Activated T-helper 2 cell treated with anti-CD3 and anti-CD28 coated beads, Interferon-gamma antibody, Interleukin-2, Interleukin-4, amounts not matched to agents 10 μg/mL and 5 μg/mL and 100 μg/mL, durations not matched to agents 14 hours and 24 hours and 36 hours (primary cell): ENCODE measurements at regions not wholly inside any gene's neighbourhood (a gene's known extent, or its start where the extent isn't known, plus 50 kb on each side); places are given as distances from the start of the nearest gene placed in this dataset.

Experiments used
- DNase-seq: peaks from one replicate; pipeline ENCODE4 v3.0.0; 2021; ENCODE audit warnings: low spot score
- H3K27ac Mint-ChIP-seq: one replicate; pipeline ENCODE4 v1.8.0; 2021; ENCODE audit warnings: mixed read lengths
- H3K27me3 Mint-ChIP-seq: one replicate; pipeline ENCODE4 v1.8.0; 2021; ENCODE audit warnings: low read depth, mixed read lengths
- H3K36me3 Mint-ChIP-seq: one replicate; pipeline ENCODE4 v1.8.0; 2021; ENCODE audit warnings: low read depth, mixed read lengths
- H3K4me1 Mint-ChIP-seq: one replicate; pipeline ENCODE4 v1.8.0; 2021; ENCODE audit warnings: low read depth, mixed read lengths
- H3K4me3 Mint-ChIP-seq: one replicate; pipeline ENCODE4 v1.8.0; 2021; ENCODE audit warnings: low read depth, mild to moderate bottlenecking, moderate library complexity, mixed read lengths
- H3K9me3 Mint-ChIP-seq: one replicate; pipeline ENCODE4 v1.8.0; 2021; ENCODE audit warnings: mixed read lengths
- intact Hi-C: fragments of 100-400 bp; cut with micrococcal nuclease; formaldehyde crosslinking; loops from one replicate; pipeline ENCODE4 v1.15.1; 2023

- intact Hi-C loops = no loop called here
- Mint-ChIP-seq H3K9me3 (peaks cover 7% of the 10 kb centered on the region), H3K36me3 (no peaks in the 10 kb centered on the region), H3K27me3 (no peaks in the 10 kb centered on the region), H3K27ac (no peak overlapping the region), H3K4me3 (no peak overlapping the region), H3K4me1 (no peaks in the 10 kb centered on the region)
- no peak for DNase-seq
Observed at GRCh38 chr1:68551459-68551858, 54.6 kb upstream of the DEPDC1 start.

- intact Hi-C loops = no loop called here
- H3K27me3 Mint-ChIP-seq = no peaks in the 10 kb centered on the region
- no peak for DNase-seq
- H3K4me3 Mint-ChIP-seq = no peak overlapping the region
- H3K27ac Mint-ChIP-seq = no peak overlapping the region
- H3K4me1 Mint-ChIP-seq = no peaks in the 10 kb centered on the region
- peaks cover 2% of the 10 kb centered on the region for H3K9me3 Mint-ChIP-seq
- H3K36me3 Mint-ChIP-seq = no peaks in the 10 kb centered on the region
Observed at GRCh38 chr1:68558321-68559026, 61.6 kb upstream of the DEPDC1 start.

GRCh38 chr1:68565923-68566322, 69.0 kb upstream of the DEPDC1 start:
- Mint-ChIP-seq H3K4me3 (no peak overlapping the region), H3K27me3 (no peaks in the 10 kb centered on the region), H3K36me3 (no peaks in the 10 kb centered on the region), H3K9me3 (no peaks in the 10 kb centered on the region), H3K4me1 (no peaks in the 10 kb centered on the region), H3K27ac (no peak overlapping the region)
- no peak for DNase-seq
- intact Hi-C loops = no loop called here

- no peak for DNase-seq
- intact Hi-C loops = no loop called here
- no peaks in the 10 kb centered on the region for H3K9me3 Mint-ChIP-seq
- H3K4me3 Mint-ChIP-seq = no peak overlapping the region
- no peaks in the 10 kb centered on the region for H3K27me3 Mint-ChIP-seq
- H3K4me1 Mint-ChIP-seq = no peaks in the 10 kb centered on the region
- H3K36me3 Mint-ChIP-seq = no peaks in the 10 kb centered on the region
- H3K27ac Mint-ChIP-seq = no peak overlapping the region
Observed at GRCh38 chr1:68570871-68571270, 74.0 kb upstream of the DEPDC1 start.

- H3K9me3 Mint-ChIP-seq = no peaks in the 10 kb centered on the region
- H3K27ac Mint-ChIP-seq = no peak overlapping the region
- no peak for DNase-seq
- H3K4me1 Mint-ChIP-seq = no peaks in the 10 kb centered on the region
- no peaks in the 10 kb centered on the region for H3K36me3 Mint-ChIP-seq
- H3K27me3 Mint-ChIP-seq = no peaks in the 10 kb centered on the region
- intact Hi-C loops = no loop called here
- H3K4me3 Mint-ChIP-seq = no peak overlapping the region
Observed at GRCh38 chr1:68571454-68572235, 74.8 kb upstream of the DEPDC1 start.

- Mint-ChIP-seq H3K4me1 (no peaks in the 10 kb centered on the region), H3K27me3 (no peaks in the 10 kb centered on the region), H3K9me3 (peaks cover 15% of the 10 kb centered on the region), H3K27ac (no peak overlapping the region), H3K36me3 (no peaks in the 10 kb centered on the region), H3K4me3 (no peak overlapping the region)
- DNase-seq = no peak
- intact Hi-C loops = no loop called here
Observed at GRCh38 chr1:68585351-68585750, 88.5 kb upstream of the DEPDC1 start.

- Mint-ChIP-seq H3K27me3 (no peaks in the 10 kb centered on the region), H3K36me3 (no peaks in the 10 kb centered on the region), H3K4me1 (no peaks in the 10 kb centered on the region), H3K9me3 (peaks cover 15% of the 10 kb centered on the region), H3K27ac (no peak overlapping the region), H3K4me3 (no peak overlapping the region)
- no peak for DNase-seq
- intact Hi-C loops = no loop called here
Observed at GRCh38 chr1:68586766-68587165, 89.9 kb upstream of the DEPDC1 start.

- DNase-seq = no peak
- no peaks in the 10 kb centered on the region for H3K4me1 Mint-ChIP-seq
- no peaks in the 10 kb centered on the region for H3K27me3 Mint-ChIP-seq
- intact Hi-C loops = no loop called here
- H3K4me3 Mint-ChIP-seq = no peak overlapping the region
- peaks cover 5% of the 10 kb centered on the region for H3K9me3 Mint-ChIP-seq
- H3K27ac Mint-ChIP-seq = no peak overlapping the region
- H3K36me3 Mint-ChIP-seq = no peaks in the 10 kb centered on the region
Observed at GRCh38 chr1:68588304-68588703, 91.4 kb upstream of the DEPDC1 start.

GRCh38 chr1:68590473-68590872, 93.6 kb upstream of the DEPDC1 start:
- Mint-ChIP-seq H3K9me3 (no peaks in the 10 kb centered on the region), H3K36me3 (no peaks in the 10 kb centered on the region), H3K27ac (no peak overlapping the region), H3K4me1 (no peaks in the 10 kb centered on the region), H3K27me3 (no peaks in the 10 kb centered on the region), H3K4me3 (no peak overlapping the region)
- intact Hi-C loops = no loop called here
- DNase-seq = no peak

- intact Hi-C loops = no loop called here
- Mint-ChIP-seq H3K27ac (no peak overlapping the region), H3K9me3 (no peaks in the 10 kb centered on the region), H3K36me3 (no peaks in the 10 kb centered on the region), H3K4me3 (no peak overlapping the region), H3K4me1 (no peaks in the 10 kb centered on the region), H3K27me3 (no peaks in the 10 kb centered on the region)
- no peak for DNase-seq
Observed at GRCh38 chr1:68594851-68595250, 98.0 kb upstream of the DEPDC1 start.

GRCh38 chr1:68600049-68600661, 103.3 kb upstream of the DEPDC1 start:
- Mint-ChIP-seq H3K4me1 (no peaks in the 10 kb centered on the region), H3K9me3 (peaks cover 4% of the 10 kb centered on the region), H3K4me3 (no peak overlapping the region), H3K27me3 (no peaks in the 10 kb centered on the region), H3K36me3 (no peaks in the 10 kb centered on the region), H3K27ac (no peak overlapping the region)
- intact Hi-C loops = loop anchor here (10.0 kb wide), 1 partner anchor 1135 kb away; no protein-coding TSS in a partner anchor
- DNase-seq = no peak

- no peaks in the 10 kb centered on the region for H3K36me3 Mint-ChIP-seq
- H3K4me3 Mint-ChIP-seq = no peak overlapping the region
- intact Hi-C loops = loop anchor here (10.0 kb wide), 1 partner anchor 1127 kb away; no protein-coding TSS in a partner anchor
- no peaks in the 10 kb centered on the region for H3K4me1 Mint-ChIP-seq
- no peak overlapping the region for H3K27ac Mint-ChIP-seq
- DNase-seq = no peak
- peaks cover 15% of the 10 kb centered on the region for H3K9me3 Mint-ChIP-seq
- no peaks in the 10 kb centered on the region for H3K27me3 Mint-ChIP-seq
Observed at GRCh38 chr1:68608289-68608688, 111.4 kb upstream of the DEPDC1 start.

GRCh38 chr1:68615312-68615711, 118.4 kb upstream of the DEPDC1 start:
- H3K36me3 Mint-ChIP-seq = no peaks in the 10 kb centered on the region
- H3K9me3 Mint-ChIP-seq = peaks cover 30% of the 10 kb centered on the region
- H3K27me3 Mint-ChIP-seq = no peaks in the 10 kb centered on the region
- no peaks in the 10 kb centered on the region for H3K4me1 Mint-ChIP-seq
- DNase-seq = no peak
- no peak overlapping the region for H3K4me3 Mint-ChIP-seq
- intact Hi-C loops = no loop called here
- H3K27ac Mint-ChIP-seq = no peak overlapping the region
